DND-41 (cell line): ENCODE measurements at regions not wholly inside any gene's neighbourhood (a gene's known extent, or its start where the extent isn't known, plus 50 kb on each side); places are given as distances from the start of the nearest gene placed in this dataset.

Experiments
- ATAC-seq: fragments of 200-7000 bp; cut with Tn5 transposase; 3 replicates; pipeline ENCODE4 v1.9.1; 2021; ENCODE audit warnings: low read depth; ENCODE audit not compliant: insufficient read depth
- DNase-seq: peaks from one replicate; pipeline ENCODE4 v3.0.0-alpha.2; 2020
- H2AFZ ChIP-seq: 2 replicates; pipeline ENCODE4 v1.6.0; 2012; ENCODE audit warnings: low read depth, low read length
- H3K27ac ChIP-seq: 2 replicates; pipeline ENCODE4 v1.5.1; 2012; ENCODE audit warnings: low read length, inconsistent platforms
- H3K27me3 ChIP-seq: fragments of 200-600 bp; sonication (generic); 2 replicates; pipeline ENCODE4 v1.6.0; 2012; ENCODE audit warnings: low read length, mild to moderate bottlenecking, inconsistent platforms; ENCODE audit not compliant: insufficient read depth, poor library complexity
- H3K36me3 ChIP-seq: 2 replicates; pipeline ENCODE4 v1.5.1; 2012; ENCODE audit warnings: low read length, inconsistent platforms; ENCODE audit not compliant: insufficient read depth
- H3K4me1 ChIP-seq: 2 replicates; pipeline ENCODE4 v1.5.1; 2012; ENCODE audit warnings: mild to moderate bottlenecking, low read length; ENCODE audit not compliant: insufficient read depth
- H3K4me2 ChIP-seq: 2 replicates; pipeline ENCODE4 v1.6.0; 2012; ENCODE audit warnings: mild to moderate bottlenecking, moderate library complexity, low read length, inconsistent platforms; ENCODE audit not compliant: insufficient read depth
- H3K4me3 ChIP-seq, 2 experiments: fragments of 200-600 bp in 1 of 2; shearing (Covaris generic) in 1 of 2; 2 replicates each; pipeline ENCODE4 v1.5.1; 2012 to 2016; ENCODE audit warnings: inconsistent platforms in 2 of 2, low read length in 2 of 2, mild to moderate bottlenecking in 2 of 2, low read depth in 1 of 2, moderate library complexity in 1 of 2
- H3K79me2 ChIP-seq: 2 replicates; pipeline ENCODE4 v1.6.0; 2012; ENCODE audit warnings: low read length, inconsistent platforms; ENCODE audit not compliant: insufficient read depth
- H3K9ac ChIP-seq: 2 replicates; pipeline ENCODE4 v1.6.0; 2012; ENCODE audit warnings: low read depth, mild to moderate bottlenecking, inconsistent platforms, low read length, moderate library complexity
- H3K9me3 ChIP-seq: 2 replicates; pipeline ENCODE4 v1.5.1; 2012; ENCODE audit warnings: low read length, moderate library complexity, mild to moderate bottlenecking, inconsistent platforms; ENCODE audit not compliant: insufficient read depth, severe bottlenecking
- H4K20me1 ChIP-seq: 2 replicates; pipeline ENCODE4 v1.6.0; 2012; ENCODE audit warnings: low read length; ENCODE audit not compliant: insufficient read depth
- CTCF ChIP-seq: IDR thresholded peaks from 2 replicates; pipeline ENCODE4 v1.5.1; 2012; ENCODE audit warnings: borderline replicate concordance, low read length, moderate library complexity, mild to moderate bottlenecking; ENCODE audit not compliant: poor library complexity, severe bottlenecking; ENCODE audit errors: extremely low read depth
- EZH2 ChIP-seq: IDR thresholded peaks from 3 replicates; pipeline ENCODE4 v1.6.1; 2012; ENCODE audit warnings: borderline replicate concordance, low read depth, mild to moderate bottlenecking, moderate library complexity, low read length, inconsistent platforms; ENCODE audit not compliant: severe bottlenecking

- Histone ChIP-seq H3K4me1 (no peaks in the 10 kb centered on the region), H3K27ac (no peak overlapping the region), H3K27me3 (no peaks in the 10 kb centered on the region), H3K4me2 (no peak overlapping the region), H3K9ac (no peak overlapping the region), H2AFZ (no peak overlapping the region), H3K79me2 (no peaks in the 10 kb centered on the region), H3K4me3 (no peak overlapping the region), H3K9me3 (no peaks in the 10 kb centered on the region), H3K36me3 (no peaks in the 10 kb centered on the region), H4K20me1 (no peaks in the 10 kb centered on the region)
- no peak for TF ChIP-seq EZH2
- ATAC-seq, result no peak
- no peak for DNase-seq
Observed at GRCh38 chr5:126274076-126274762, 149.0 kb upstream of the GRAMD2B start.

- Histone ChIP-seq H3K9ac (no peak overlapping the region), H2AFZ (no peak overlapping the region), H3K27ac (no peak overlapping the region), H3K27me3 (no peaks in the 10 kb centered on the region), H4K20me1 (no peaks in the 10 kb centered on the region), H3K4me3 (no peak overlapping the region), H3K79me2 (no peaks in the 10 kb centered on the region), H3K4me2 (no peak overlapping the region), H3K9me3 (no peaks in the 10 kb centered on the region), H3K36me3 (no peaks in the 10 kb centered on the region), H3K4me1 (no peaks in the 10 kb centered on the region)
- DNase-seq (no peak), ATAC-seq (no peak)
- no peak for TF ChIP-seq CTCF
- TF ChIP-seq EZH2, result no peak
Observed at GRCh38 chr5:126274763-126275125, 148.5 kb upstream of the GRAMD2B start.

- Histone ChIP-seq H3K4me1 (no peaks in the 10 kb centered on the region), H3K4me3 (no peak overlapping the region), H3K9ac (no peak overlapping the region), H3K9me3 (no peaks in the 10 kb centered on the region), H4K20me1 (no peaks in the 10 kb centered on the region), H2AFZ (no peak overlapping the region), H3K4me2 (no peak overlapping the region), H3K27me3 (no peaks in the 10 kb centered on the region), H3K36me3 (no peaks in the 10 kb centered on the region), H3K27ac (no peak overlapping the region), H3K79me2 (no peaks in the 10 kb centered on the region)
- no peak for TF ChIP-seq EZH2
- no peak for TF ChIP-seq CTCF
- no peak for DNase-seq
- ATAC-seq, result no peak
Observed at GRCh38 chr5:126277762-126278161, 145.4 kb upstream of the GRAMD2B start.

GRCh38 chr5:126280343-126280742 lies 142.9 kb upstream of the GRAMD2B start:
- Histone ChIP-seq H3K4me1 (no peaks in the 10 kb centered on the region), H3K27ac (no peak overlapping the region), H3K36me3 (no peaks in the 10 kb centered on the region), H3K79me2 (no peaks in the 10 kb centered on the region), H3K4me3 (no peak overlapping the region), H2AFZ (no peak overlapping the region), H4K20me1 (no peaks in the 10 kb centered on the region), H3K4me2 (no peak overlapping the region), H3K9me3 (no peaks in the 10 kb centered on the region), H3K27me3 (no peaks in the 10 kb centered on the region), H3K9ac (no peak overlapping the region)
- TF ChIP-seq EZH2, result no peak
- no peak for TF ChIP-seq CTCF
- ATAC-seq (no peak), DNase-seq (no peak)
